ENCODE measurements at regions not wholly inside any gene's neighbourhood (a gene's known extent, or its start where the extent isn't known, plus 50 kb on each side); places are given as distances from the start of the nearest gene placed in this dataset.

- TF ChIP-seq CTCF (conservative IDR thresholded peaks at IDR 0.05; ENCODE audit: low read depth, low read length) (no peak), EZH2 (IDR thresholded peaks at IDR 0.05; ENCODE audit: borderline replicate concordance, low read depth, low read length, poor library complexity, severe bottlenecking) (no peak)
- DNase-seq (ENCODE audit: low spot score): no peak
- intact Hi-C loops (cut with micrococcal nuclease; ENCODE audit: unreplicated experiment): loop anchor here (10.0 kb wide), 1 partner anchor 228 kb away; no protein-coding TSS in a partner anchor
- BruUV-seq (replicated peaks): no TSS peak
- CTCF ChIA-PET: no interaction called here
- Histone ChIP-seq H3K36me3 (ENCODE audit: insufficient read depth, low read length, poor library complexity, severe bottlenecking) (no peaks in the 10 kb centered on the region), H3K9me3 (ENCODE audit: low read depth, low read length, poor library complexity, severe bottlenecking) (no peaks in the 10 kb centered on the region), H3K27ac (ENCODE audit: low read depth, low read length, poor library complexity, severe bottlenecking) (no peak overlapping the region), H3K27me3 (replicated peaks; ENCODE audit: insufficient read depth, low read depth, low read length, poor library complexity) (no peaks in the 10 kb centered on the region), H3K4me1 (ENCODE audit: insufficient read depth, low read length, poor library complexity, severe bottlenecking) (peaks cover 30% of the 10 kb centered on the region), H3K4me3 (ENCODE audit: low read depth, low read length, poor library complexity, severe bottlenecking) (no peak overlapping the region)
- POLR2A ChIA-PET (ENCODE audit: low non-redundant PET): no interaction called here
Observed at GRCh38 chr3:194876403-194877095, 190.9 kb downstream of the FAM43A start.

DNA sequence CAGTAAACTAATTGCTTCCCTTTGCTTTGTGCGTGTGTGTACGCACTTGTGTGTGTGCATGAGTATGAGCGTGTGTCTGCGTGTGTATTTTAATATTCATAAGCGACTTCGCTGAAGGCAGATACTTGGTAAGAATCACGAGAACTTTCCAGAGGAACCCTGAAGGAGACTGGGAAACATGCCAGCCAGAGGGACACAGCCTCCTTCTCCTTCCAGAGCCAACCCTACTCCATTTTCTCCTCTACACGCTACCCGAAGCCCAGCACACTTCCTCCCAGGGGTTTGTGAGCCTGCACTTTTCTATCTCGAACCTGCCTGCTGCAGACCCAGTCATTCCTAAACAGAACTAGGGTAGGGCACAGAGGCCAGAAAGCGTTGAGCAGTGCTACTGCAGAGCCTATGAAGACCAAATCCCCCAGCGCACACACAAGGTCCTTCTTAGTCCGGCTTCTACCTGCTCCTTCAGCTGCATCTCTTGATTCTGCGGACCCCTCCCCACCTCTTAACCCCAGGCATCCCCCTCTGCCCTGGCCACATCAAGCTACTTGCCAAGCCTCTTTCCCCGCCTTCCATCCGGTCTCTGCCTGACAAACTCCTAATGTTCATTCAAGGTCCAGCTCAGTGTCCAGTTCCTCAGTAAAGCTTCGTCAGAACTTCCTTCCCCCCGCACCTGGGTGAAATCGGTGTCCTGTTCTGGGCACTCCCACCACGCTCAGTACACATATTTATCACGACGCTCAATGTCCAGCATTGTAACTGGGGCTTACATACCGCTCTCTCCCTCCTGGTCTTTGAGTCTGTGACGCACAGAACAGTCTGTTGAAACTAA is 191.8 kb downstream of the FAM43A start:
- peak; percentile 12 for DNase-seq (ENCODE audit: low spot score)
- ChIA-PET CTCF (no interaction called here), POLR2A (ENCODE audit: low non-redundant PET) (no interaction called here)
- Histone ChIP-seq H3K36me3 (ENCODE audit: insufficient read depth, low read length, poor library complexity, severe bottlenecking) (no peaks in the 10 kb centered on the region), H3K27ac (ENCODE audit: low read depth, low read length, poor library complexity, severe bottlenecking) (no peak overlapping the region), H3K4me3 (ENCODE audit: low read depth, low read length, poor library complexity, severe bottlenecking) (no peak overlapping the region), H3K27me3 (replicated peaks; ENCODE audit: insufficient read depth, low read depth, low read length, poor library complexity) (no peaks in the 10 kb centered on the region), H3K4me1 (ENCODE audit: insufficient read depth, low read length, poor library complexity, severe bottlenecking) (peaks cover 21% of the 10 kb centered on the region), H3K9me3 (ENCODE audit: low read depth, low read length, poor library complexity, severe bottlenecking) (no peaks in the 10 kb centered on the region)
- intact Hi-C loops (cut with micrococcal nuclease; ENCODE audit: unreplicated experiment): loop anchor here (10.0 kb wide), 1 partner anchor 227 kb away; no protein-coding TSS in a partner anchor
- TF ChIP-seq EZH2 (IDR thresholded peaks at IDR 0.05; ENCODE audit: borderline replicate concordance, low read depth, low read length, poor library complexity, severe bottlenecking): no peak
- TF ChIP-seq CTCF (conservative IDR thresholded peaks at IDR 0.05; ENCODE audit: low read depth, low read length): no peak
- no TSS peak for BruUV-seq (replicated peaks)

- ChIA-PET CTCF (no interaction called here), POLR2A (ENCODE audit: low non-redundant PET) (interaction anchor here (0.6 kb wide), 1 partner anchor 502 kb away, joined by 4 read pairs; no protein-coding TSS in a partner anchor)
- no peaks in the 10 kb centered on the region for H3K27me3 ChIP-seq (replicated peaks; ENCODE audit: insufficient read depth, low read depth, low read length, poor library complexity)
- H3K4me3 ChIP-seq (ENCODE audit: low read depth, low read length, poor library complexity, severe bottlenecking): no peak overlapping the region
- TF ChIP-seq CTCF (conservative IDR thresholded peaks at IDR 0.05; ENCODE audit: low read depth, low read length) (no peak), EZH2 (IDR thresholded peaks at IDR 0.05; ENCODE audit: borderline replicate concordance, low read depth, low read length, poor library complexity, severe bottlenecking) (no peak)
- DNase-seq (ENCODE audit: low spot score): no peak
- H3K27ac ChIP-seq (ENCODE audit: low read depth, low read length, poor library complexity, severe bottlenecking): no peak overlapping the region
- intact Hi-C loops (cut with micrococcal nuclease; ENCODE audit: unreplicated experiment): loop anchor here (10.0 kb wide), 1 partner anchor 225 kb away; no protein-coding TSS in a partner anchor
- H3K9me3 ChIP-seq (ENCODE audit: low read depth, low read length, poor library complexity, severe bottlenecking): peaks cover 7% of the 10 kb centered on the region
- BruUV-seq (replicated peaks): no TSS peak
- H3K4me1 ChIP-seq (ENCODE audit: insufficient read depth, low read length, poor library complexity, severe bottlenecking): peaks cover 14% of the 10 kb centered on the region
- H3K36me3 ChIP-seq (ENCODE audit: insufficient read depth, low read length, poor library complexity, severe bottlenecking): no peaks in the 10 kb centered on the region
Observed at GRCh38 chr3:194879126-194879877, 193.6 kb downstream of the FAM43A start.
